Epithelial cell of prostate (primary cell): ENCODE measurements at regions not wholly inside any gene's neighbourhood (a gene's known extent, or its start where the extent isn't known, plus 50 kb on each side); places are given as distances from the start of the nearest gene placed in this dataset.

Source experiments
- DNase-seq: peaks from one replicate; pipeline ENCODE4 v3.0.0-alpha.2; 2011; ENCODE audit warnings: low read depth, low spot score
- H3K27ac ChIP-seq: fragments of 450-650 bp; 2 replicates; pipeline ENCODE4 v1.5.1; 2017; ENCODE audit warnings: mild to moderate bottlenecking

GRCh38 chr10:121157998-121158397 lies 306.8 kb downstream of the WDR11 start:
- H3K27ac ChIP-seq, result peak overlapping the region; percentile 82
- DNase-seq, result no peak

GRCh38 chr10:121158988-121159579 lies 307.9 kb downstream of the WDR11 start:
- H3K27ac ChIP-seq, result peak overlapping the region; percentile 82

GRCh38 chr10:121159670-121160069 lies 308.5 kb downstream of the WDR11 start:
- peak overlapping the region; percentile 82 for H3K27ac ChIP-seq
- peak; percentile 99 for DNase-seq

More at GRCh38 chr10:121158988-121159579, 307.9 kb downstream of the WDR11 start:
- peak; percentile 99 for DNase-seq

- no peak for DNase-seq
- no peak overlapping the region for H3K27ac ChIP-seq
These were observed 314.1 kb downstream of the WDR11 start for GRCh38 chr10:121165276-121165675.

GRCh38 chr10:121167534-121168243 lies 316.5 kb downstream of the WDR11 start:
- H3K27ac ChIP-seq, result no peak overlapping the region
- DNase-seq, result no peak

GRCh38 chr10:121168545-121169216 lies 317.5 kb downstream of the WDR11 start:
- no peak overlapping the region for H3K27ac ChIP-seq
- DNase-seq, result no peak

GRCh38 chr10:121169406-121169805 lies 318.2 kb downstream of the WDR11 start:
- H3K27ac ChIP-seq, result no peak overlapping the region
- no peak for DNase-seq

- no peak for DNase-seq
These were observed 320.9 kb downstream of the WDR11 start for GRCh38 chr10:121171825-121172787.

GRCh38 chr10:121179006-121179405 lies 327.8 kb downstream of the WDR11 start:
- peak overlapping the region; percentile 28 for H3K27ac ChIP-seq
- DNase-seq, result no peak

More at GRCh38 chr10:121171825-121172787, 320.9 kb downstream of the WDR11 start:
- no peak overlapping the region for H3K27ac ChIP-seq

- no peak overlapping the region for H3K27ac ChIP-seq
- no peak for DNase-seq
These were observed 331.1 kb downstream of the WDR11 start for GRCh38 chr10:121182219-121182618.

GRCh38 chr10:121183236-121183635 lies 332.1 kb downstream of the WDR11 start:
- DNase-seq, result no peak
- H3K27ac ChIP-seq, result no peak overlapping the region

- no peak for DNase-seq
- H3K27ac ChIP-seq, result no peak overlapping the region
These were observed 332.5 kb downstream of the WDR11 start for GRCh38 chr10:121183707-121184106.

- no peak overlapping the region for H3K27ac ChIP-seq
- DNase-seq, result no peak
These were observed 334.8 kb downstream of the WDR11 start for GRCh38 chr10:121185816-121186455.

- H3K27ac ChIP-seq, result no peak overlapping the region
- no peak for DNase-seq
These were observed 336.2 kb downstream of the WDR11 start for GRCh38 chr10:121187391-121187790.

GRCh38 chr10:121188005-121188404 lies 336.8 kb downstream of the WDR11 start:
- DNase-seq, result peak; percentile 18
- H3K27ac ChIP-seq, result no peak overlapping the region

GRCh38 chr10:121189066-121189465 lies 337.9 kb downstream of the WDR11 start:
- no peak overlapping the region for H3K27ac ChIP-seq
- DNase-seq, result no peak

GRCh38 chr10:121194696-121195523 lies 343.7 kb downstream of the WDR11 start:
- no peak overlapping the region for H3K27ac ChIP-seq
- no peak for DNase-seq

- H3K27ac ChIP-seq, result no peak overlapping the region
- no peak for DNase-seq
These were observed 344.4 kb downstream of the WDR11 start for GRCh38 chr10:121195524-121195910.

GRCh38 chr10:121199081-121199480 lies 347.9 kb downstream of the WDR11 start:
- no peak overlapping the region for H3K27ac ChIP-seq
- DNase-seq, result no peak
